ENCODE measurements at regions not wholly inside any gene's neighbourhood (a gene's known extent, or its start where the extent isn't known, plus 50 kb on each side); places are given as distances from the start of the nearest gene placed in this dataset.
"Not testable (repeated sequence)": the region's sequence is repeated elsewhere in the genome, so short reads cannot be mapped to it uniquely, and the experiment has no call there.

DNA sequence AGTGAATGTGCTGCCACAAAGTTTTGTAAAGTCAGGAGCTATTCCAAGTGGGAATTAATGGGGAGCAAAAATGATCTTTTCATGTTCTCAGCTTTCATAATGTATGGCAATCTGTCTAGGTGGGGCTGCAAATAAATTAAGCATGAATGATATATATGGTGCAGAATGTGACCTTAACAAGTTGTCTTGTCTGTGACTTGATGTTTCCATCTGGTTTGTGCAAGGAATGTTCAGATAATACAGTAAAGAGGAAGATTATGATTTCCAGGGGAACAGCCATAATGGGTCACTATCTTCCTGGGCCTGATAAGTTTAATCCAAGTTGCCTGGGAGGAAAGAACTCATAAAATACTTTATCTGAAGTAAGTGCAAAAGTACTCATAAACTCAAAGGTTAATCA, 1815.8 kb upstream of the FLRT2 start:
- POLR2A ChIA-PET = no interaction called here
- TF ChIP-seq, protein P1, sequence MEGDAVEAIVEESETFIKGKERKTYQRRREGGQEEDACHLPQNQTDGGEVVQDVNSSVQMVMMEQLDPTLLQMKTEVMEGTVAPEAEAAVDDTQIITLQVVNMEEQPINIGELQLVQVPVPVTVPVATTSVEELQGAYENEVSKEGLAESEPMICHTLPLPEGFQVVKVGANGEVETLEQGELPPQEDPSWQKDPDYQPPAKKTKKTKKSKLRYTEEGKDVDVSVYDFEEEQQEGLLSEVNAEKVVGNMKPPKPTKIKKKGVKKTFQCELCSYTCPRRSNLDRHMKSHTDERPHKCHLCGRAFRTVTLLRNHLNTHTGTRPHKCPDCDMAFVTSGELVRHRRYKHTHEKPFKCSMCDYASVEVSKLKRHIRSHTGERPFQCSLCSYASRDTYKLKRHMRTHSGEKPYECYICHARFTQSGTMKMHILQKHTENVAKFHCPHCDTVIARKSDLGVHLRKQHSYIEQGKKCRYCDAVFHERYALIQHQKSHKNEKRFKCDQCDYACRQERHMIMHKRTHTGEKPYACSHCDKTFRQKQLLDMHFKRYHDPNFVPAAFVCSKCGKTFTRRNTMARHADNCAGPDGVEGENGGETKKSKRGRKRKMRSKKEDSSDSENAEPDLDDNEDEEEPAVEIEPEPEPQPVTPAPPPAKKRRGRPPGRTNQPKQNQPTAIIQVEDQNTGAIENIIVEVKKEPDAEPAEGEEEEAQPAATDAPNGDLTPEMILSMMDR (IDR thresholded peaks at IDR 0.05; ENCODE audit: low read depth, low read length) = no peak
- CTCF ChIA-PET = no interaction called here
- no peak overlapping the region for H3K27ac ChIP-seq (ENCODE audit: low read depth, low read length)
- no peaks in the 10 kb centered on the region for H3K9me3 ChIP-seq (ENCODE audit: control insufficient read depth, insufficient read depth, low read length)
- DNase-seq (ENCODE audit: low read depth, low spot score) = no peak
- H3K27me3 ChIP-seq (ENCODE audit: control insufficient read depth, insufficient read depth, low read length) = no peaks in the 10 kb centered on the region
- H3K4me3 ChIP-seq (ENCODE audit: low read depth, low read length) = no peak overlapping the region

DNA sequence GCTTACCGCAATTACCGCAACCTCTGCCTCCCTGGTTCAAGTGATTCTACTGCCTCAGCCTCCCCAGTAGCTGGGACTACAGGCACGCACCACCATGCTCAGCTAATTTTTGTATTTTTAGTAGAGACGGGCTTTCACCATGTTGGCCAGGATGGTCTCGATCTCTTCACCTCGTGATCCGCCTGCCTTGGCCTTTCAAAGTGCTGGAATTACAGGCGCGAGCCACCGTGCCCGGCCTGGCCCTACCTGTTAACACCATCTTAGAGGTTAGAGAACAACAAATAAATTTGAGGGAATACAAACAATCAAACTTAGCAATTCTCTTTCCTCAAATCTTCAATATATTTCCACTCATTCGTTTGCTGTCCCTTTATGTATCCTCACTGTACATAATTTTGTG, 1810.5 kb upstream of the FLRT2 start:
- H3K27ac ChIP-seq (ENCODE audit: low read depth, low read length); H3K27me3 ChIP-seq (ENCODE audit: control insufficient read depth, insufficient read depth, low read length); H3K9me3 ChIP-seq (ENCODE audit: control insufficient read depth, insufficient read depth, low read length); H3K4me3 ChIP-seq (ENCODE audit: low read depth, low read length); DNase-seq (ENCODE audit: low read depth, low spot score); POLR2A ChIA-PET; CTCF ChIA-PET: not testable (repeated sequence)

DNA sequence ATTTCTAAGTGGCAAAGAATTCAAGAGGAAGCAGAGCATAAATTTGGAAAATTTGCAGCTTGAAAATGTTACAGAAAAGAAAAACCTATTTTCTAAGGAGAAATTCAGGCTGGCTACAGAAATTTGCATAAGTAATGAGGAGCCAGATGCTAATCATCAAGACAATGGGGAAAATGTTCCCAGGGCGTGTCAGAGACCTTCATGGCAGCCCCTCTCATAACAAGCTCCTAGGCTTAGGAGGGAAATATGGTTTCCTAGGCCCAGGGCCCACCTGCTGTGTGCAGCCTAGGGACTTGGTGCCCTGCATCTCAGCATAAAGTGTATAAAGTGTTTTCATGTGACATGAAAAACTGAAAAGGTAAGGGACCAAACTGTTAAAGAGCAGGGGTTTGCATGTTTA, 1796.3 kb upstream of the FLRT2 start:
- CTCF ChIA-PET = no interaction called here
- no peaks in the 10 kb centered on the region for H3K27me3 ChIP-seq (ENCODE audit: control insufficient read depth, insufficient read depth, low read length)
- H3K27ac ChIP-seq (ENCODE audit: low read depth, low read length) = no peak overlapping the region

DNA sequence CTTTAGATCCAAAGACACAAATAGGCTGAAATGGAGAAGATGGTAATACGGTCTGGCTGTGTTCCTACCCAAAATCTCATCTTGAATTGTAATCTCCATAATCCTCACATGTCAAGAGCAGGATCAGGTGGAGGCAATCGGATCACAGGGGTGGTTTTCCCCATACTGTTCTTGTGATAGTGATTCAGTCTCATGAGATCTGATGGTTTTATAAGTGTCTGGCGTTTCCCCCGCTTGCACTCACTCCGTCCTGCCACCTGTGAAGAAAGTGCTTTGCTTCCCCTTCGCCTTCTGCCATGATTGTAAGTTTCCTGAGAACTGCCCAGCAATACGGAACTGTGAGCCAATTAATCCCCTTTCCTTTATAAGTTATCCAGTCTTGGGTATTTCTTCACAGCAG, 1795.5 kb upstream of the FLRT2 start:
- no peak overlapping the region for H3K4me3 ChIP-seq (ENCODE audit: low read depth, low read length)
- no peaks in the 10 kb centered on the region for H3K9me3 ChIP-seq (ENCODE audit: control insufficient read depth, insufficient read depth, low read length)
- H3K27ac ChIP-seq (ENCODE audit: low read depth, low read length) = no peak overlapping the region
- H3K27me3 ChIP-seq (ENCODE audit: control insufficient read depth, insufficient read depth, low read length) = no peaks in the 10 kb centered on the region
- TF ChIP-seq, protein P1 (IDR thresholded peaks at IDR 0.05; ENCODE audit: low read depth, low read length) = no peak
- ChIA-PET CTCF (no interaction called here), POLR2A (no interaction called here)
- no peak for DNase-seq (ENCODE audit: low read depth, low spot score)

More for the DNA sequence above, 1796.3 kb upstream of the FLRT2 start:
- DNase-seq (ENCODE audit: low read depth, low spot score) = no peak
- TF ChIP-seq, protein P1 (IDR thresholded peaks at IDR 0.05; ENCODE audit: low read depth, low read length) = no peak
- Histone ChIP-seq H3K4me3 (ENCODE audit: low read depth, low read length) (no peak overlapping the region), H3K9me3 (ENCODE audit: control insufficient read depth, insufficient read depth, low read length) (no peaks in the 10 kb centered on the region)
- POLR2A ChIA-PET = no interaction called here

DNA sequence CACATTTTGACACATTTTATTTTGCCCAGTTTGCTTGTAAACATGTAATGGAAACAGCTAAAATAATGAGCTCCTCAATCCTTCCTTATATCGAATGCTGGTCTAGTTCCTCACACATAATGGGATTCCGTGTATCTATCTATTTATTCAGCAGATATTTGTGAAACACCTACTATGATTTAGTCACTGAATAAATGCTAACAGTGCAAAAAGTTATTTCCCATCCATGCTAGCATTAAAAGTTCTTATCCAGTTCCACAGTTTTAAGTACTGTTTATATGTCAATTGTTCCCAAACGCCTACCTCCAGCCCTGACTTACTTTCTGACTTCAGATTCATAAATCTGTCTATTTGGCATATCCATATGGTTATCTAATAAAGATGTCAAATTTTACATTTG, 1788.7 kb upstream of the FLRT2 start:
- ChIA-PET CTCF (interaction anchor here (0.6 kb wide), 1 partner anchor 53 kb away, joined by 3 read pairs; no protein-coding TSS in a partner anchor), POLR2A (no interaction called here)
- no peak for DNase-seq (ENCODE audit: low read depth, low spot score)
- Histone ChIP-seq H3K27ac (ENCODE audit: low read depth, low read length) (no peak overlapping the region), H3K4me3 (ENCODE audit: low read depth, low read length) (no peak overlapping the region), H3K27me3 (ENCODE audit: control insufficient read depth, insufficient read depth, low read length) (no peaks in the 10 kb centered on the region), H3K9me3 (ENCODE audit: control insufficient read depth, insufficient read depth, low read length) (no peaks in the 10 kb centered on the region)
- TF ChIP-seq, protein P1 (IDR thresholded peaks at IDR 0.05; ENCODE audit: low read depth, low read length) = no peak

DNA sequence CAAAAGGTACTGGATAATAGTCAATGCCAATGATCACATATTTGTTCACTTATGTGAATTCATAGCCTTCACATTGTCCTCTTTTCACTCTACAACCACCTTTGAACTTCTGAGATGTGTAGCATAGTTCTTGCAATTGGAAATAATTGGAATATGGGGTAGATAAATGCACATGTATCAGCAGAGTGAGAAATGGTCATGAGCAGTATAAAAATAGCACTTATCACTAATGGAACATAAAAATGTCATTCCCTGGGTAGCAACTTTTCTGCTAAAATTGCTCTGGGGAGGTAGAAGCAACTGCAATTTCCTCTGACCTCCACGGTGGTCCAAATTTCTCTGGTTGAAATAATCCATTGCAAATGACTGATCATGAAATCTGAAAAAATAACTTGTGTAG, 1785.7 kb upstream of the FLRT2 start:
- Histone ChIP-seq H3K9me3 (ENCODE audit: control insufficient read depth, insufficient read depth, low read length) (no peaks in the 10 kb centered on the region), H3K27ac (ENCODE audit: low read depth, low read length) (no peak overlapping the region), H3K27me3 (ENCODE audit: control insufficient read depth, insufficient read depth, low read length) (no peaks in the 10 kb centered on the region), H3K4me3 (ENCODE audit: low read depth, low read length) (no peak overlapping the region)
- TF ChIP-seq, protein P1 (IDR thresholded peaks at IDR 0.05; ENCODE audit: low read depth, low read length) = no peak
- no peak for DNase-seq (ENCODE audit: low read depth, low spot score)
- CTCF ChIA-PET = no interaction called here
- POLR2A ChIA-PET = no interaction called here
